ENCODE measurements at regions not wholly inside any gene's neighbourhood (a gene's known extent, or its start where the extent isn't known, plus 50 kb on each side); places are given as distances from the start of the nearest gene placed in this dataset.
"Not testable (repeated sequence)": the region's sequence is repeated elsewhere in the genome, so short reads cannot be mapped to it uniquely, and the experiment has no call there.

DNA sequence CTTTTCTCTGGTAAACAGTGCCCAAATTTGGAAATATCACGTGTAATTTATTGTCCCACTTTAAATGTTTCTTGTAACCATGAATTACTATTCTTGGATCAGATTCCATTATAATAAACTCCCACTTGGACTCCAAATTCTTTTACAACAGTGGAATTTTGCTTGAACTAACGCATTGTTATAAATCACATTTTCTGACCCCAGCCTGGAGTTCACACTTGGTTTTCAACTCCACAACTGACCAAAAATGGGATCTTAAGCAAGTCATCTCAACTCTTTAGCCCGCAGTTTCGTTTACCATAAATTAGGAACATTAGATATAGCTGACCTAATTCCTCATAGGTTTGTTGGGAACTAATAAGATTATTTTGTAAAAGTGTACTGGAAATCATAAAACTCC, 336.8 kb upstream of the NCAM1 start:
- Histone ChIP-seq H3K4me3 (no peak overlapping the region), H3K36me3 (ENCODE audit: low read depth, missing control alignments) (no peaks in the 10 kb centered on the region), H3K4me1 (no peaks in the 10 kb centered on the region), H3K9me3 (no peaks in the 10 kb centered on the region), H3K27ac (no peak overlapping the region), H3K27me3 (no peaks in the 10 kb centered on the region)
- 59 to 65% methylated on average over 4 of the region's 4 CpGs for WGBS, 2 donors
- DNase-seq, result no peak
- no peak for TF ChIP-seq CTCF (IDR thresholded peaks at IDR 0.05)
- TF ChIP-seq POLR2A (IDR thresholded peaks at IDR 0.05), result no peak
- intact Hi-C loops (cut with DNase I; ENCODE audit: low total_unique reads), result no loop called here

- H3K27me3 ChIP-seq; H3K4me3 ChIP-seq; H3K27ac ChIP-seq; H3K4me1 ChIP-seq; intact Hi-C loops (cut with DNase I; ENCODE audit: low total_unique reads); H3K9me3 ChIP-seq; DNase-seq; H3K36me3 ChIP-seq (ENCODE audit: low read depth, missing control alignments): not testable (repeated sequence)
- 83 to 86% methylated on average over 2 of the region's 2 CpGs for WGBS, 2 donors
Observed at GRCh38 chr11:112624971-112625370, 336.2 kb upstream of the NCAM1 start.

DNA sequence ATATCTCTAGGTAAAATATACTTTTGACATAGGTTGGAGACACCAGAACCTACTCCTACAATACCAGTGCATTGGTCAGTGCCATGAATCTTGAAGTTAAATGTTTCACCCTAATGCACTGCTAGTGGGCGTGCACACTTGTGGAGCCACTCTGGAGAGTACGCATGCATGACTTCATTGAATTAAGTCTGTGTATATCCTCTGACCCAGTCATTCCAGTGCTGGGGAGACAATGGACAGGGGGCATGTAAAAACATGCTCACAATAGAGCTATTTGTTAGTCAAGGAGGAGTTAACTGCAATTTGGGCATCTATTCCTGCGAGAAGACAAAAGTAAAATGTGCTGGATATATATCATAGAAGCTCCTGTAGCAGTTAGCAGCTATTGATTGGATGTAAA, 335.4 kb upstream of the NCAM1 start:
- DNase-seq, result no peak

GRCh38 chr11:112626731-112627130, 334.5 kb upstream of the NCAM1 start:
- TF ChIP-seq CTCF (IDR thresholded peaks at IDR 0.05) (no peak), POLR2A (IDR thresholded peaks at IDR 0.05) (no peak)
- no peaks in the 10 kb centered on the region for H3K27me3 ChIP-seq
- no peaks in the 10 kb centered on the region for H3K9me3 ChIP-seq
- H3K4me3 ChIP-seq, result no peak overlapping the region
- no peaks in the 10 kb centered on the region for H3K4me1 ChIP-seq
- intact Hi-C loops (cut with DNase I; ENCODE audit: low total_unique reads), result no loop called here
- H3K36me3 ChIP-seq (ENCODE audit: low read depth, missing control alignments), result no peaks in the 10 kb centered on the region
- no peak for DNase-seq
- WGBS, 2 donors, result 82 to 100% methylated on average over 1 of the region's 1 CpG
- H3K27ac ChIP-seq, result no peak overlapping the region

More for the DNA sequence above, 335.4 kb upstream of the NCAM1 start:
- Histone ChIP-seq H3K4me3 (no peak overlapping the region), H3K36me3 (ENCODE audit: low read depth, missing control alignments) (no peaks in the 10 kb centered on the region), H3K9me3 (no peaks in the 10 kb centered on the region), H3K4me1 (no peaks in the 10 kb centered on the region), H3K27ac (no peak overlapping the region), H3K27me3 (no peaks in the 10 kb centered on the region)
- WGBS, 2 donors, result 89 to 92% methylated on average over 3 of the region's 3 CpGs
- no peak for TF ChIP-seq CTCF (IDR thresholded peaks at IDR 0.05)
- no peak for TF ChIP-seq POLR2A (IDR thresholded peaks at IDR 0.05)
- intact Hi-C loops (cut with DNase I; ENCODE audit: low total_unique reads), result no loop called here

GRCh38 chr11:112627588-112628045, 333.6 kb upstream of the NCAM1 start:
- Histone ChIP-seq H3K36me3 (ENCODE audit: low read depth, missing control alignments) (no peaks in the 10 kb centered on the region), H3K9me3 (no peaks in the 10 kb centered on the region), H3K4me1 (no peaks in the 10 kb centered on the region), H3K27ac (no peak overlapping the region), H3K4me3 (no peak overlapping the region), H3K27me3 (no peaks in the 10 kb centered on the region)
- DNase-seq, result no peak
- TF ChIP-seq CTCF (IDR thresholded peaks at IDR 0.05), result no peak
- no peak for TF ChIP-seq POLR2A (IDR thresholded peaks at IDR 0.05)
- WGBS, 2 donors, result 86 to 95% methylated on average over 2 of the region's 2 CpGs
- intact Hi-C loops (cut with DNase I; ENCODE audit: low total_unique reads), result no loop called here

Data from testis (tissue), 2 donors.